A673 (cell line): ENCODE measurements at regions not wholly inside any gene's neighbourhood (a gene's known extent, or its start where the extent isn't known, plus 50 kb on each side); places are given as distances from the start of the nearest gene placed in this dataset.

Experiments
- BruUV-seq: library from RNA; stranded (reverse); fragments of 400-500 nt; replicated peaks from 2 replicates; lab custom pipeline; 2021; lab: Mats Ljungman, UMichigan
- CTCF ChIA-PET: fragments of 300-600 bp; sonication (Branson Sonifier 250); formaldehyde crosslinking; loops from one replicate; lab custom pipeline; 2022; ENCODE audit warnings: antibody characterized with exemption; lab: Charles Lee
- POLR2A ChIA-PET: fragments of 300-600 bp; sonication (Branson Sonifier 250); formaldehyde crosslinking; loops from one replicate; lab custom pipeline; 2022; ENCODE audit warnings: antibody characterized with exemption; ENCODE audit not compliant: low non-redundant PET; lab: Charles Lee
- DNase-seq: peaks from one replicate; pipeline ENCODE4 v3.0.0-alpha.2; 2015; ENCODE audit warnings: low spot score
- H3K27ac ChIP-seq: fragments of 200-600 bp; sonication (generic); 2 replicates; pipeline ENCODE4 v1.5.1; 2016; ENCODE audit warnings: mixed run types, low read depth, mild to moderate bottlenecking, mixed read lengths, antibody characterized with exemption, low read length; ENCODE audit not compliant: poor library complexity, severe bottlenecking
- H3K27me3 ChIP-seq: fragments of 200-600 bp; sonication (generic); replicated peaks from 2 replicates; pipeline ENCODE4 v1.6.1; 2017; ENCODE audit warnings: mixed run types, low read depth, mild to moderate bottlenecking, mixed read lengths, antibody characterized with exemption, low read length; ENCODE audit not compliant: insufficient read depth, poor library complexity
- H3K36me3 ChIP-seq: fragments of 200-600 bp; sonication (generic); 2 replicates; pipeline ENCODE4 v1.6.1; 2016; ENCODE audit warnings: mixed run types, mild to moderate bottlenecking, mixed read lengths, antibody characterized with exemption, low read length; ENCODE audit not compliant: insufficient read depth, poor library complexity, severe bottlenecking
- H3K4me1 ChIP-seq: fragments of 200-600 bp; sonication (generic); 2 replicates; pipeline ENCODE4 v1.6.1; 2017; ENCODE audit warnings: mixed run types, mild to moderate bottlenecking, mixed read lengths, antibody characterized with exemption, low read length; ENCODE audit not compliant: insufficient read depth, poor library complexity, severe bottlenecking
- H3K4me3 ChIP-seq: fragments of 200-600 bp; sonication (generic); 2 replicates; pipeline ENCODE4 v1.5.1; 2016; ENCODE audit warnings: low read depth, mixed run types, mild to moderate bottlenecking, mixed read lengths, low read length; ENCODE audit not compliant: poor library complexity, severe bottlenecking
- H3K9me3 ChIP-seq: fragments of 200-600 bp; sonication (generic); 2 replicates; pipeline ENCODE4 v1.6.1; 2016; ENCODE audit warnings: mixed run types, low read depth, mild to moderate bottlenecking, mixed read lengths, antibody characterized with exemption, low read length; ENCODE audit not compliant: poor library complexity, severe bottlenecking
- EZH2 ChIP-seq: fragments of 200-600 bp; sonication (generic); IDR thresholded peaks from 2 replicates; pipeline ENCODE4 v1.6.1; 2017; ENCODE audit warnings: borderline replicate concordance, low read depth, mild to moderate bottlenecking, mixed read lengths, antibody characterized with exemption, low read length; ENCODE audit not compliant: poor library complexity, severe bottlenecking
- intact Hi-C: fragments of 100-400 bp; cut with micrococcal nuclease; formaldehyde crosslinking; loops from one replicate; pipeline ENCODE4 v1.10.0; 2022; ENCODE audit not compliant: unreplicated experiment
- TF ChIP-seq, protein P1 (sequence below): fragments of 300-800, 200-600 bp; sonication (generic); conservative IDR thresholded peaks from 2 replicates; pipeline ENCODE4 v1.5.1; 2017; ENCODE audit warnings: low read depth, mild to moderate bottlenecking, antibody characterized with exemption, low read length, moderate library complexity, mixed read lengths

- H3K36me3 ChIP-seq: no peaks in the 10 kb centered on the region
- TF ChIP-seq, protein P1, sequence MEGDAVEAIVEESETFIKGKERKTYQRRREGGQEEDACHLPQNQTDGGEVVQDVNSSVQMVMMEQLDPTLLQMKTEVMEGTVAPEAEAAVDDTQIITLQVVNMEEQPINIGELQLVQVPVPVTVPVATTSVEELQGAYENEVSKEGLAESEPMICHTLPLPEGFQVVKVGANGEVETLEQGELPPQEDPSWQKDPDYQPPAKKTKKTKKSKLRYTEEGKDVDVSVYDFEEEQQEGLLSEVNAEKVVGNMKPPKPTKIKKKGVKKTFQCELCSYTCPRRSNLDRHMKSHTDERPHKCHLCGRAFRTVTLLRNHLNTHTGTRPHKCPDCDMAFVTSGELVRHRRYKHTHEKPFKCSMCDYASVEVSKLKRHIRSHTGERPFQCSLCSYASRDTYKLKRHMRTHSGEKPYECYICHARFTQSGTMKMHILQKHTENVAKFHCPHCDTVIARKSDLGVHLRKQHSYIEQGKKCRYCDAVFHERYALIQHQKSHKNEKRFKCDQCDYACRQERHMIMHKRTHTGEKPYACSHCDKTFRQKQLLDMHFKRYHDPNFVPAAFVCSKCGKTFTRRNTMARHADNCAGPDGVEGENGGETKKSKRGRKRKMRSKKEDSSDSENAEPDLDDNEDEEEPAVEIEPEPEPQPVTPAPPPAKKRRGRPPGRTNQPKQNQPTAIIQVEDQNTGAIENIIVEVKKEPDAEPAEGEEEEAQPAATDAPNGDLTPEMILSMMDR: no peak
- no peak for TF ChIP-seq EZH2
- no peaks in the 10 kb centered on the region for H3K4me1 ChIP-seq
- no peak for DNase-seq
- H3K27me3 ChIP-seq: no peaks in the 10 kb centered on the region
- H3K27ac ChIP-seq: no peak overlapping the region
- ChIA-PET CTCF (no interaction called here), POLR2A (no interaction called here)
- H3K9me3 ChIP-seq: no peaks in the 10 kb centered on the region
- no peak overlapping the region for H3K4me3 ChIP-seq
- intact Hi-C loops: no loop called here
- no TSS peak for BruUV-seq
Measured at GRCh38 chr3:24578324-24578723, 83.7 kb upstream of the THRB start.

GRCh38 chr3:24578951-24579421 is 84.3 kb upstream of the THRB start:
- no TSS peak for BruUV-seq
- intact Hi-C loops: no loop called here
- Histone ChIP-seq H3K36me3 (no peaks in the 10 kb centered on the region), H3K4me1 (no peaks in the 10 kb centered on the region), H3K27me3 (no peaks in the 10 kb centered on the region), H3K27ac (no peak overlapping the region), H3K4me3 (no peak overlapping the region), H3K9me3 (no peaks in the 10 kb centered on the region)
- ChIA-PET CTCF (no interaction called here), POLR2A (no interaction called here)
- DNase-seq: no peak
- TF ChIP-seq EZH2: no peak
- TF ChIP-seq, protein P1: no peak

- Histone ChIP-seq H3K4me1 (no peaks in the 10 kb centered on the region), H3K4me3 (no peak overlapping the region), H3K36me3 (no peaks in the 10 kb centered on the region), H3K9me3 (no peaks in the 10 kb centered on the region), H3K27me3 (no peaks in the 10 kb centered on the region), H3K27ac (no peak overlapping the region)
- ChIA-PET CTCF (no interaction called here), POLR2A (no interaction called here)
- intact Hi-C loops: no loop called here
- DNase-seq: no peak
- TF ChIP-seq, protein P1: no peak
- no peak for TF ChIP-seq EZH2
- no TSS peak for BruUV-seq
Measured at GRCh38 chr3:24582431-24583403, 88.1 kb upstream of the THRB start.
